Endothelial cell (in vitro differentiated cells): ENCODE measurements at regions not wholly inside any gene's neighbourhood (a gene's known extent, or its start where the extent isn't known, plus 50 kb on each side); places are given as distances from the start of the nearest gene placed in this dataset.
"Not testable (repeated sequence)": the region's sequence is repeated elsewhere in the genome, so short reads cannot be mapped to it uniquely, and the experiment has no call there.

ENCODE experiments used
- DNase-seq: peaks from one replicate; pipeline ENCODE4 v3.0.0; 2021; ENCODE audit warnings: low spot score
- H3K27ac Mint-ChIP-seq: one replicate; pipeline ENCODE4 v1.8.0; 2021; ENCODE audit warnings: mixed read lengths, inconsistent platforms; ENCODE audit not compliant: unreplicated experiment
- H3K27me3 Mint-ChIP-seq: one replicate; pipeline ENCODE4 v1.8.0; 2021; ENCODE audit warnings: mild to moderate bottlenecking, moderate library complexity, mixed read lengths, inconsistent platforms; ENCODE audit not compliant: unreplicated experiment
- H3K36me3 Mint-ChIP-seq: one replicate; pipeline ENCODE4 v1.8.0; 2021; ENCODE audit warnings: mild to moderate bottlenecking, low read depth, mixed read lengths, inconsistent platforms; ENCODE audit not compliant: unreplicated experiment
- H3K4me1 Mint-ChIP-seq: one replicate; pipeline ENCODE4 v1.8.0; 2021; ENCODE audit warnings: mild to moderate bottlenecking, mixed read lengths, inconsistent platforms; ENCODE audit not compliant: unreplicated experiment
- H3K4me3 Mint-ChIP-seq: one replicate; pipeline ENCODE4 v1.8.0; 2021; ENCODE audit warnings: mild to moderate bottlenecking, mixed read lengths, inconsistent platforms; ENCODE audit not compliant: unreplicated experiment
- H3K9me3 Mint-ChIP-seq: one replicate; pipeline ENCODE4 v1.8.0; 2021; ENCODE audit warnings: mixed read lengths, inconsistent platforms; ENCODE audit not compliant: unreplicated experiment
- CTCF ChIP-seq: fragments of 200-600 bp; sonication (generic); IDR thresholded peaks from one replicate; pipeline ENCODE4 v1.5.0; 2021; ENCODE audit warnings: antibody characterized with exemption; ENCODE audit not compliant: unreplicated experiment

GRCh38 chr6:80489911-80490635 is 383.6 kb downstream of the BCKDHB start:
- no peak overlapping the region for H3K27ac Mint-ChIP-seq
- H3K4me1 Mint-ChIP-seq = no peaks in the 10 kb centered on the region
- no peak overlapping the region for H3K4me3 Mint-ChIP-seq
- H3K27me3 Mint-ChIP-seq = no peaks in the 10 kb centered on the region
- no peak for TF ChIP-seq CTCF
- DNase-seq = no peak
- H3K9me3 Mint-ChIP-seq = no peaks in the 10 kb centered on the region
- no peaks in the 10 kb centered on the region for H3K36me3 Mint-ChIP-seq

DNA sequence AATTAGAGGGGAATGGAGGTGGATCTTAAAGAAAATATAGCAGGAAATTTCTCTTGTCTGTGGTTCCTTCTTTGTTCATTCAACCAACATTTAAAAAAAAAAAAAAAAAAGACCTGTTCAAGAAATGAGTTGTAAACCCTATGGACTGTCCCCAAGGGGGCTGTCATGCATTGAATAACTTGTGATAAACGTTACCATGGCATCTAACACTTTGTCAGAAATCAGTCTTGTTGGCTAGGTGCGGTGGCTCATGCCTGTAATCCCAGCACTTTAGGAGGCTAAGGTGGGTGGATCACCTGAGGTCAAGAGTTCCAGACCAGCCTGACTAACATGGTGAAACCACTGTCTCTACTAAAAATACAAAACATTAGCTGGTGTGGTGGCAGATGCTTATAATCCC is 381.7 kb downstream of the BCKDHB start:
- no peak for DNase-seq
- no peaks in the 10 kb centered on the region for H3K36me3 Mint-ChIP-seq
- TF ChIP-seq CTCF = no peak
- no peak overlapping the region for H3K27ac Mint-ChIP-seq
- H3K27me3 Mint-ChIP-seq = no peaks in the 10 kb centered on the region
- H3K9me3 Mint-ChIP-seq = no peaks in the 10 kb centered on the region
- no peaks in the 10 kb centered on the region for H3K4me1 Mint-ChIP-seq
- no peak overlapping the region for H3K4me3 Mint-ChIP-seq

GRCh38 chr6:80485494-80485893 is 379.0 kb downstream of the BCKDHB start:
- H3K36me3 Mint-ChIP-seq = not testable (repeated sequence)

DNA sequence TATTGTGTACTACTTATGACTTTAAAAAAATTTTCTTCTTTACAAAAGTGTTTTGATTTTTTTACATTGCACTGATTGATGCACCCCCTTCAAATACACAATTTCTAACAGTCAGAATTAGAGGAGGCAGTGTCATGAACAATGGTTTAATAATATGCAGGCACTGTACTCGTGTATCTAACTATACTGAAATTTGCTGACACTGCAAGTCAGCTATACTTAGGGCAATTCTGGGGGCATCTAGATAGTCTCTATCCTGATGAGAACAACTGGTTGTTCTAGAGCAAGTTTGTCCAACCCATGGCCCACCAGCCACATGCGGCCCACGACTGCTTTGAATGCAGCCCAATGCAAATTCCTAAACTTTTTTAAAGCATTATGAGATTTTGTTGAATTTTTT is 375.6 kb downstream of the BCKDHB start:
- peaks cover 4% of the 10 kb centered on the region for H3K4me1 Mint-ChIP-seq
- H3K9me3 Mint-ChIP-seq = no peaks in the 10 kb centered on the region
- no peaks in the 10 kb centered on the region for H3K27me3 Mint-ChIP-seq
- no peak overlapping the region for H3K27ac Mint-ChIP-seq
- H3K4me3 Mint-ChIP-seq = no peak overlapping the region
- no peaks in the 10 kb centered on the region for H3K36me3 Mint-ChIP-seq
- no peak for TF ChIP-seq CTCF
- DNase-seq = no peak

More at GRCh38 chr6:80485494-80485893, 379.0 kb downstream of the BCKDHB start:
- H3K4me1 Mint-ChIP-seq, DNase-seq, H3K4me3 Mint-ChIP-seq, H3K27me3 Mint-ChIP-seq, H3K27ac Mint-ChIP-seq, H3K9me3 Mint-ChIP-seq: not testable (repeated sequence)

DNA sequence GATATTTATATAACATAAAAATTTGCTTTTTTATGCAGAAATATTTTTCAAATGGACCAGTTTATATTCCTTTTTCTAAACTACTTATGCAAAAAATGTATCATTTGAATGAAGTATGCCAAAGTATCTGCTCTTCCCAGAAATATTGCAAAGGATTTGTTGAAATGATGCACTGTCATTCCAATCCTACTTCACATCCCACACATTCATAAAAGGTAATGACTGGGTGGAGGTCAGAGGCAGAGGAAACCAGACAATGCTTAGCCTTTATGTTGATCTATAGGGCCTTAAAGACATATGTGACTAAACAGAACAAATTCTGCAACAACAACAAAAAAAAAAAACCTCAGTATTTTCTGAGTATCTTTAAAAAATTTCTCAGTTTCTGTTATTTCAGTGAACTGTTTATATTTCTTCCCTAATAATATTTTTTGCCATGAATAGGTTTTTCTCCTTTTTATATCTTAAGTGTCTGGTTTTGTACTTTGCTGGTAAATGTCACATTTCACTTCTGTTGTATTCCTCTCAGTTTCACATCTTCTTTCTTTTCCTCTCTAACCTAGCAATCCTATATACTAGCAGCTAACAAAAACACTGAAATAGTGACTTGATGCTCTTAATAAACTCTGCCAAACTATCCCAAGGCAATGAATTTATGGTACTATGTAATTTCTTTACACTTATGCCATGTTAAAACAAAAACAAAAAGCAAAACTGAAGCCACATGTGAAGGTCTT is 374.1 kb downstream of the BCKDHB start:
- Mint-ChIP-seq H3K27ac (no peak overlapping the region), H3K4me1 (peaks cover 4% of the 10 kb centered on the region)

More for the DNA sequence above, 374.1 kb downstream of the BCKDHB start:
- no peaks in the 10 kb centered on the region for H3K9me3 Mint-ChIP-seq
- no peaks in the 10 kb centered on the region for H3K27me3 Mint-ChIP-seq
- H3K4me3 Mint-ChIP-seq = no peak overlapping the region
- H3K36me3 Mint-ChIP-seq = no peaks in the 10 kb centered on the region
- no peak for DNase-seq
- no peak for TF ChIP-seq CTCF
